HG03103 (cell line): ENCODE measurements at regions not wholly inside any gene's neighbourhood (a gene's known extent, or its start where the extent isn't known, plus 50 kb on each side); places are given as distances from the start of the nearest gene placed in this dataset.
"Not testable (repeated sequence)": the region's sequence is repeated elsewhere in the genome, so short reads cannot be mapped to it uniquely, and the experiment has no call there.

Experiments
- ATAC-seq: cut with Tn5 transposase; IDR thresholded peaks from one replicate; pipeline ENCODE4 v1.9.1; 2021; ENCODE audit warnings: low read depth; ENCODE audit not compliant: unreplicated experiment

DNA sequence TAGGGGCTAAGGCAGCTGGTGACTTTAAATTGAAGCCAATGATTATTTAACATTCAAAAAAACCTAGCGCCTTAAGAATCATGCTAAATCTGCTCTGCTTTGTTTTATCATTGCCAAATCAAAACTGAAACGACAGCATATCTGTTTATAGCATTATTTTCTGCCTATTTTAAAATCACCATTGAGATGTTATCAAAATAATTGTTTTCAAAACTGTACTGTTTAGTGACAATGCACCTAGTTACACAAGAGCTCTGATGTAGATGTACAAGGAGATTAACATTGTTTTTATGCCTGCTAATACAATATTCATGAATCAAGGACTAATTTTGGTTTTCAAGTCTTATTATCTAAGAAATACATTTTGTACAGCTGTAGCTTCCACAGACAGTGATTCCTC, 1521.3 kb downstream of the AMY1C start:
- ATAC-seq, result no peak

DNA sequence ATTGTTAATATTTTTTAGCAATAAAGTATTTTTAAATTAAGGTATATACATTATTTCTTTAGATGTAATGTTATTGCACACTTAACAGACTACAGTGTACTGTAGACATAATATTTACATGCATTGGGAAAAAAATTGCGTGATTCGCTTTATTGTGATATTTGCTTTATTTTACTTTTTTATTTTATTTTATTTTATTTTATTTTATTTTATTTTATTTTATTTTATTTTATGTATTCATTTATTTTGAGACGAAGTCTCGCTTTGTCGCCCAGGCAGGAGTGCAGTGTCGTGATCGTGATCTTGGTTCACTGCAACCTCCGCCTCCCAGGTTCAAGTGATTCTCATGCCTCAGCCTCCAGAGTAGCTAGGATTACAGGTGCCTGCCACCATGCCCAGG, 1522.7 kb downstream of the AMY1C start:
- not testable (repeated sequence) for ATAC-seq

DNA sequence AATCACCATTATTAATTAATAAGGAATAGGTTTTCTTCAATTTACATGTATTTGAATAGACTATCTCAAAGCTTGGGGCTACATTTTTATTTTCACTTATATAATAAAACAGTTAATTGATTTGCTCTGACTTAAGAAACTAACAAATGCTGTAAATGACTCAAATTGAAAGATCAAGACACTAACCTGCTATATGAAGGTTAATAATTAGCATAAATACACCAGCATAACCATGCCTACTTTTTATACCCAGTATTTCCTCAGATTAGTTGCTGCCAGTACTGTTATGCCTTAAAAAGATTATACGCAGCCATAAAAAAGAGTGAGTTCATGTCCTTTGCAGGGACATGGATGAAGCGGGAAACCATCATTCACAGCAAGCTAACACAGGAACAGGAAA, 1545.1 kb downstream of the AMY1C start:
- ATAC-seq, result no peak

DNA sequence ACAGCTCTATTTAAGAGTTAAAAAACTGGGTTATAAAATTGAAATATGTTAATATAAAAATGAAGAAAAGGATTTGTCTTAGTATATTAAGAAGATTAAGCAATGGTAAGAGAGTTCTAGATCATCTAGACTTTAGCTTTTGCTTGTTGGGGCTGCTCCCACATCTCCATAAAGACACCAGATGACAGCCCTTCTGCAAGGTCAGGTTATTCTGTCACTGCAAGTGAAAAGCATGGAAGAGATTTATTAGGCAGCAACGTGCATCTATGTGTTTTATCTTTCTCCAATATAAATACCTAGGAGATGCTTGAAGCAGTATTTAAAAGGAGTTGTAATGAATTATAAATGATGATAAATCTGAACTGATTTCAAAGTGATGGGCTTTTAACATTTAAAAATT, 1560.4 kb downstream of the AMY1C start:
- no peak for ATAC-seq

DNA sequence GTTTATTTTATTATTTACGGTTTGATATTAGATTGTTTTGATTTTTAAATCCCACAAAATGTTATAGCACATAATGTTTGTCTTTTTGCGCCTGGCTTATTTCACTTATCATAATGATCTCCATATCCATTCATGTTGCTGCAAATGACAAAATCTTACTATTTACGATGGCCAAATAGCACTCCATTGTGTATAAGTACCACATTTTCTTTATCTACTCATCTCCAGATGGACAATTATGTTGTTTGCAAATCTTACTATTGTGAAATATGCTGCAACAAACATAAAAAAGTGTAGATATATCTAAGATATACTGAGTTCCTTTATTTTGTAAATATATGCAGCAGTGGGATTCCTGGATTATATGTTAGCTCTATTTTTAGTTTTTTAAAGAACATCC, 1568.3 kb downstream of the AMY1C start:
- ATAC-seq, result no peak

DNA sequence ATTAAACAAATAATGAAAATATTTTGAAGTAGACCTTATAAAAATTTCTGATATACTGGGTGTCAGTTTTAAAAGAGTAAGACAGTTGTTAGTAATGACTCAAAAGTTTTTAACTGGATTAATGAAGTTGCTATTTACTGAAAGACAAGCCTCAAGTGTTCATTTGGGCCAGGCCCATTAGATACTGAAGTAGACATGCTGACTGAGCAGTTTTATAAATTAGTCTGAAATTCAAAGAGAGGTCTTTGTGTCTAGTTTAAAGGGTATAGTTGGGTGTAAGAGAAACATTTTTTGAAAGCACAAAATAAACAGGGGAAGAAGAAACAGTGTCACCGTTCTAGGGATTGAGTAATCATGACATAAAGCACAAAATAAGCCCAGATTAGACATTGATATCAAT, 1577.2 kb downstream of the AMY1C start:
- ATAC-seq, result no peak

DNA sequence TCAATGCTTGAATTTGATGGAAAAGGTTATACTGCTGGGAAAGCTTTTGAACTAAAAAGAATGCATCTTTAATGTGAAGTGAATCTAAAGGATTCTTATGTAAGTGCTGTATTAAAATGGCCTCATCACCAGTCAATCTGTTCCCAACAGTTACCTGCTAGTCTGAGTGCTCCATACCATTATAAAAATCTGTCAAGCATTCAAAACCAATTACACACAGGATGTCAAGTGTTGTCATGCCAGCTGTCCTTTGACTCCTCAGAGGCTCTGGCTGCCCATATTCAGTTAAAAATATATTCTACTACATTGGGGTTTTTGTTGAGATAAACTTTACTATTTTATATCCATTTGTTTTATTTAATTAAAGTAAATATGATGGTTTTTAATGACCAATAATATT, 1587.7 kb downstream of the AMY1C start:
- ATAC-seq, result no peak

DNA sequence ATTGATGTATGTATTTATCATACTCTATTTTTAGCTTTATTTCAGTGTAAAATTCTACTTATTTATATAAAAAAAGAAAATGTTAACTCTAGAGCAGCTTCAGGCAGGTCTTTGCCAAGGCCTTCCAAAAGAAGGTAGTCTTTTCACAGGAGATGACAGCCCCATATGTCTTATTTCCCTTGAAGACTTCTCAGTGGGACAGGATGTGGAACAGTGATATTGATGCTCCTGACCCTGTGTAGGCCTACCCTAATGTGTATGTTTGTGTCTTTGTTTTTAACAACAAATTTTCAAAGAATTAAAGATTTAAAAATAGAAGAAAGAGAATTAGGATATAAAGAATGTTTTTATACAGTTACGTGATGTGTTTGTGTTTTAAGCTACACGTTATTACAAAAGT, 1593.6 kb downstream of the AMY1C start:
- no peak for ATAC-seq

DNA sequence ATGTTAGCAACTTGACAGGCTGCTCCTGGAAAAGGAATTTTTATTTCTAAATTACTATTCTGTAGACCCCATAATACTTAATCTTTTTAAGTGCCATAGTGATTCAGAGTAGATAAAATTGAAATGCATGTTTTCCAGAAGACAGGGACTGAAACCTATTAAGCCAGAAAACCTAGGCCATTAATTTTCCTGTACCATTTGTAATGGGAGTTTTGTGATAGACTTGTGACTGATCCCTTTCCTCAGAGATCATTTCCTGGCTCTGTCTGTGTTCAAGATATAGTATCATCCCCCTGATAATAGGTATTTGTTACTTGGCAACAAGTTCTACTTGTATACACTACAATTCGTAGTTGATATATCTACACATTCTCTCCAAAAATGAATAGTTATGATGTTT, 1609.8 kb downstream of the AMY1C start:
- no peak for ATAC-seq

DNA sequence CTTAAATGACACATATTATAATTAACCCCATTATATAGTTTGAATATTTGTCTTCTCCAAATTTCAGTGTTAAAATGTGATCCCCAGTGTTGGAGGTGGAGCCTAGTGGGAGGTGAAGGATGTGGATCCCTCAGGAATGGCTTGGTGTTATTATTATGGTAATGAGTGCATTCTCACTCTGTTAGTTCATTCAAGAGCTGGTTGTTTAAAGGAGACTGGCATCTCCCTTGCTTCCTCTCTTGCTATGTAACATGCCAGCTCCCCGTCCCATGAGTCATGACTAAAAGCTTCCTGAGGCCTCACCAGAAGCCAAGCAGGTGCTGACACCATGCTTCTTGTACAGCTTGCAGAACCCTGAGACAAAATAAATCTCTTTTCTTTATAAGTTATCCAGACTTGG, 1612.7 kb downstream of the AMY1C start:
- no peak for ATAC-seq

DNA sequence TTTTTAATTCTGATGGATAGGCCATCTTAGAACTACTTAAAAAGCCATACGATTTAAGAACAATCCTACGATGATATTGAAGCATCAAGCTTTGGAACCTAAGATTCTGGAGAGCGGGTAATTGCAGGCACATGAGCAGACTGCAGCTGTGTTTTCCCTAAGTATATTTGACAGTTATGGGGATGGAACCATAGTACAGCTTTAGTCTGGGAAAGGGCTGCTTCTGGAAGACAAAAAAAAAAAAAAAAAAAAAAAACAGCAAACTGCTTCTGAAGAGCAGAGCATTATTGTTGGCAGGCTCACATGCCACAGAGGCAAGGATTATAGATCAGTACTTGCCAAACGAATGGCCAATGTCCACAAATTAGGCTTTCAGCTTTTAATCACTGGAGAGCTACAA, 1618.7 kb downstream of the AMY1C start:
- ATAC-seq, result no peak

DNA sequence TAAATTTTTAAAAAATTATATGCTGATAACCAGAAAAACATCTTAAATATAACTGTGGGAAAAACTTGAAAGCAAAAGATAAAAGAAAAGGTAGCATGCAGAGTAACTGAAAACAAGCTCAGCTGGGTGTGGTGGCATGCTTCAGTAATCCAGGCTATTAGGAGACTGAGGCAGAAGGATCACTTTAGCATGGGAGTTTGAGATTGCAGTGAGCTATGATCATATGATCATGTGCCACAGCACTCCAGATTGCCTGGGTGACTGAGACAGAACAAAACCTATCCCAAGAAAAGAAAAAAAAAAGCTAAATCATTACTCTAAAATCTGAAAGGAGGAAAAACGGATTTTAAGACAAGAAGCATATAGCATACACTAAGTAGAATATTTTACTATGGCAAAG, 1624.0 kb downstream of the AMY1C start:
- ATAC-seq, result no peak

DNA sequence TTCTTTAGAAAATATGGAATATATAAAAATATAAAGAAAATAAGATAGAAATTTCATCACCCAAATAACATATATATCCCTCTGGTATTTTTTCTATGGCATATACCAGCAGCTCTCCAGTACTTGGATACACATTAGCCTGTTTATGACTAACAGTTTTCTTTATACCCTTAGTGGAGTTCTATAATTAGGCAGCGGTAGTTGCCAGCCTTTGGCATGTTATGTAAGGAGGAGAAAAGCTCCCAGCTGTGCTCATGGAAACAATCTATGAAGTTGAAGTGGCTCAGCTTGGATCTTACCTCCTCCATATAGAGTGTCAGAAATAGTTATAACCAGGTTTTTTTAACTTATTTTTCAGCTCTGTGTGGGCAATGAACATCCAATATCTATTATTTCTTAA, 1636.8 kb downstream of the AMY1C start:
- ATAC-seq, result no peak

DNA sequence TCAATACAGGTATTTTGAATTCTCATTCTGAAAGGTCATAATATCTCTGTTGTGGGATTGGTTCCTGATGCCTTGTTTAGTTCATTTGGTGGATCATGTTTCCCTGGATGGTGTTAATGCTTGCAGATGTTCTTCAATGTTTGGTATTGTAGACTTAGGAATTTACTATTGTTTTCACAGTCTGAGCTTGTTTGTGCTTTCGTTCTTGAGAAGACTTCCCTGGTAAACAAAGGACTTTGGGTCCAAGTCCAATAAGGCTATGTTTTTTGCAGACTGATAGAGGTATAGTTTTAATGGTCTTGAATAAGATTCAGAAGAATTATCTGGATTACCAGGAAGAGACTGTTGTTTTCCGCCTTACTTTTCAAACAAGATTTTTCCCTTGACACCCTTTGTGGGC, 1646.3 kb downstream of the AMY1C start:
- no peak for ATAC-seq

DNA sequence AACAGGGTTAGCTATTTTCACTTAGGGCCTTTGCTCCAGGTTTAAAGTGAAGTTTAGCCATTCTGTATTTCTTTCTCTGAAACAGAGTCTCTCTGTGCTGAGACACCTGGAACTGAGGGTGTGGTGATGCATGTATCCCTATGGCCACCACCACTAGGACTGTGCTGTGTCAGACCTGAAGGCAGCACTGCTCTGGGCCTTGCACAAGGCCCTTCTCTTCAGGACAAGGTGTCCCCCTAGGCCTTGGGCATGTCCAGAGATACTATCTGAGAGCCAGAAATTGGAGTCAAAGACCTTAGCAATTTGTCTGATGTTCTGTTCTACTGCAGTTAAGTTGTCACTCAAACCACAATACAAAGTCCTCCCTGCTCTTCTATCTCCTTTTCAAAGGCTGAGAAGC, 1649.2 kb downstream of the AMY1C start:
- no peak for ATAC-seq

DNA sequence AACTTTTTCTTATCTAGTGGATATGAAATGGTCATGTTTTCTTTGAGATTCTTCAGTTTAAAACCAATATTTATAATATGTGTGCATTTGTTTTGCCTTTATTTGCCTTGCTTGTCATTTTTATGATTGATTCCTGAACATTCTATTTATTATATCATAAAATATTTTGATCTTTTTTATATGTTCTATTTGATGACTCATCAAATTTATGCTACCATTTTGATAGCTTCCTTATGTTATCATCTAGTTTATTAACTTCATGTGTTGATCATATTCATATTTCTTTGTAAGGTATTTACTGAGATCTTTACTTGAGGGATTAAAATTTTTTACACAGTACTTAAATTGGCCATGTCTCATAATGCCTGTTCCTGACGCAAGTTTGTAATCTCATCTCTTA, 1650.0 kb downstream of the AMY1C start:
- ATAC-seq, result no peak

DNA sequence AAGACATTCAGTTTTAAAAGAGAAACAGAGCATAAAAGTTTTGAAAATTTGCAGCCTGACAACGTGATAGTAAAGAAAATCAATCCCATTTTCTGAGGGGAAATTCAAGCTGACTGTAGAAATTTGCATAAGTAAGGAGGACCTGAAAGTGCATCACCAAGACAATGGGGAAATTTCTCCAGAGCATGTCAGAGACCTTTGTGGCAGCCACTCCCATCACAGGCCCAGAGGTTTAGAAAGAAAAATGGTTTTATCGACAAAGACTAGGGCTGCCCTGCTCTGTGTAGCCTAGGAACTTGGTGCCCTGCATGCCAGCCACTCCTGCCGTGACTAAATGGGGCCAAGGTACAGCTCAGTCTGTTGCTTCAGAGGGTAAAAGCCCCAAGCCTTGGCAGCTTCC, 1640.2 kb upstream of the PRMT6 start:
- no peak for ATAC-seq

DNA sequence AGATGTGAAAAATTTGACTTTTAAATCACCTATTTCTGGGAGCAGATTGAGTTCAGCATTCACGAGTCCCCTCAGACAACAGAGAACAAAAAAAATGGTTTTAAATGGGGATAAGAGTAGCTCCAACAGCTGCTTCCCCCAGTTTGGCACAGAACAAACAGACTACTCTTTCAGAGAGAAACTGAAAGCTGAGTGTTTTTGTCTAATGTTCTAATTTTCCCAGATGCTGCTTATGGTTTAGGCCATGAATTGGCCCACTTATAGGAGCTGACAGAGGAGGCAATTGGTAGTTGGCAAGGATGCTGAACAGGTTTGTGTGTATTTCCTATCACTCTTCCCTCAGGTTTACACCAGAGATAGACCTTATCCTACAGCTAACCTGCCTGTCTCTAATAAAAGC, 1637.4 kb upstream of the PRMT6 start:
- ATAC-seq, result no peak

DNA sequence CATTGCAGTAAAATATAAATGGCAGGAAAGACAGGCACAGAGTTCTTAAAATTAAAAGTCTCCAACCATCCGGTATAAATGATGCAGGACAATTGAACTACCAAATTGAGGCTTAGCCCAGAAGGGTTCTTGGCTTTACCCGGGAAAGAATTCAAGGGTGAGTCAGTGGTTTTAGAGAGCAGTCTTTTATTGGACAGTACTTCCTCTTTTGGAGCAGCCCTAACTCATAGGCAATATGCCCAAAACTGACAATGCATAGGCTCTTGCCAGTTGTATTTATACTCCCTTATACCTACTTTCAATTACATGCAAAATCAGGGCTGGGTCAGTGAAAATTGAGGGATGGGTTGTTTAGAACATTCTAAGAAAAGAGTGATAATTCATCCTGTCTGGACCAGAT, 1628.9 kb upstream of the PRMT6 start:
- ATAC-seq, result no peak

DNA sequence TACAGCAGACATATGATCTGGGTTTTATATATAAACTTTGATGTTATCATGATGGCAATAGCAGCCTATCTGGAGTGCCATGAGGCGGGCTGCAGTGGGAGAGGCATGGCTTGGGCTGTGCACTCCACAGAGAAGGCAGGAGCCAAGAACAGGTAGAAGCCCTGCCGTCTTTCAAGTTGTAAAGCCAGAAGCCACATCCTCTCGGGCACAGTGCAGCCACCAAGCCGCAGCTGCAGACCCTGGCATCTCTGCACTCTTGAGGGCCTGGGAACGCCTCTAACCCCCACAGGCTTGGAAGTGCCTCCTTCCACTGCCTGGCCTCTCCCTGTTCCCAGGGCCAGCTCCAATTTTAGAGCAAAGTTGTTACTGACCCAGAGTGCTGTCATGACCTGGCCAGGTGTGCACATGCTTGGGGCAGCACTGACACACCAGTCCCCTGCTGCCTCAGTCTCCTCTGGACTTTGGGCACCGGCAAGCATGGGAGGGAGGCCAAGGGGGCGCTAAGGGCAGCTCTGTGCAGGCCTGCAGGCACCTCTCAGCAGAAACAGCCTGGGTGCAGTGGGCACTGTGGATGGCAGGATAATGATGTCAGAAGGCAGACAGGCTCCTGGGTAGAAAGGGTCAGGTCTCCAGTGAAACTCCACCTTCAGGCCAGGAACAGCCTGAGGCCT, 1619.8 kb upstream of the PRMT6 start:
- no peak for ATAC-seq

DNA sequence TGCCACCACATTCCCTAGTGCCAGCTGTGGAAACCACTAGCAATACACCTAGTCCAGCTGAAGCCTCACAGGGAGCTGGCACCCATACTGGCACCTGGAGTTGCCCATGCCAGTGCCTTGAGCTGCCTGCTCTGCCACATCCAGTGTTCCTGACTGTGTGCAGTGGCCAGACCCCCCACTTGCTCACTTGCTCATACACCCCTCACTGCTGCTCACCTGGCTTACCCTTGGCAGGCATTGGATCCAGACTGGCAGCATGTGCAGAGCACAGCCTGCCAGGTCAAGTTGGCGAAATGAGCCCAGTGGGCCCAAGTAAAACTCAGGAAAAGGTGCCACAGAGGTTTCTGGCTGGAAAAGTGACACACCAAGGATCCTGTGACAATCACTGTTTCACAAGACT, 1618.6 kb upstream of the PRMT6 start:
- no peak for ATAC-seq

DNA sequence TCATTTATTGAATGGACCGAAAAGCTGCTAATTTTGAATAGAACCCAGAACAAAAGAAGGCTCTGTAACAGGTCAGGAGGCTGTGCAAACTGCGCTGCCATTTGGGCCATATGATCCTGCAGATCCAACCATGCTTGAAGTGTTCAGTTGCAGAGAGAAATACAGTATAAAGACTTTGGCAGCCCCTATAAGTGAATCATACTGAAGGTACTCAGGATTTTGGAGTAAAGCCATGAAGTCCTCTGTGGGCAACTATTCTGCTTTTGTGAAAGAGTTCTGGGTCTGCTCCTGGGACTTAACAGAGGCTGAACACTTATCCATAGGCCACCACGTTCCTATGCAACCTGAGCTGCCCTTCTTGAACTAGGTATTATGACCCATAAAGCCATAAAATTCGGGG, 1613.6 kb upstream of the PRMT6 start:
- ATAC-seq, result no peak

DNA sequence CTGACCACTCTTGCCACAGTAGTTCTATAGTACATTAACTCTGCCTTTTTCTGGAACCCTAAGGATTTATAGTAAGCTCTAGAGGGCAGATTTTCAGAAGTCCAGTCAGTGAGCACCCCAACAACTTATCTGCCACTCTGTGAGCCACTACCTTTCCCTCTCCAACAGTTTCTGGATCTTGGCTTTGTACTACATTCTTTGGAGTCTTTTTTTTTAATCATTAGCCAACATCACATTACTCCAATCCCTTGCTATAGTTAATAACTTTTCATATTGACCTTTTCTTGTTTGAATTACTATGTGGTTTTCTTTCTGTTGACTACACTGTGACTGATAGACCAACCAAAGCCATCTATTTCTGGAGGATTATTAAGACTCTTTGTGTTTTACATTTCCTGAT, 1596.7 kb upstream of the PRMT6 start:
- no peak for ATAC-seq
